HG02943 (cell line): ENCODE measurements at regions not wholly inside any gene's neighbourhood (a gene's known extent, or its start where the extent isn't known, plus 50 kb on each side); places are given as distances from the start of the nearest gene placed in this dataset.
"Not testable (repeated sequence)": the region's sequence is repeated elsewhere in the genome, so short reads cannot be mapped to it uniquely, and the experiment has no call there.

ENCODE experiments used
- ATAC-seq: cut with Tn5 transposase; IDR thresholded peaks from one replicate; pipeline ENCODE4 v1.9.1; 2021; ENCODE audit warnings: mild to moderate bottlenecking, low read depth, moderate library complexity; ENCODE audit not compliant: unreplicated experiment

DNA sequence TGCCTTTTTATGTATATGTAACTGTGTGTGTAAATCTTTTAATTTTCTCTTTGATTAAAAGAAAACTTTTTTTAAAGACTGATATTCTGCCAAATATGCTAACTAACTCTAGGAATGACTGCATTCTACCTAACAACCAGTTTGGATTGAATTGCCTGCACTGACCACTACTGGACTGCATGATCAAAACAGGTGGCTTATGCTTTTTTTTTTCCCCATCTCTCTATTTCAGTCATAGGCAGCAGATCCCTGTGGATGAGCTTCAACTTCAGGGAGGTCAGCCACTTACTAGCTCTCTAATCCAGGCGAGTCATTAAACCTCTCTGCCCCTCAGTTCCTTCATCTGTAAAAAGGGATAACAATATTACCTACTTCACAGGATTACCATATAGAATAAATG is 138.6 kb upstream of the SERTAD2 start:
- ATAC-seq = no peak

DNA sequence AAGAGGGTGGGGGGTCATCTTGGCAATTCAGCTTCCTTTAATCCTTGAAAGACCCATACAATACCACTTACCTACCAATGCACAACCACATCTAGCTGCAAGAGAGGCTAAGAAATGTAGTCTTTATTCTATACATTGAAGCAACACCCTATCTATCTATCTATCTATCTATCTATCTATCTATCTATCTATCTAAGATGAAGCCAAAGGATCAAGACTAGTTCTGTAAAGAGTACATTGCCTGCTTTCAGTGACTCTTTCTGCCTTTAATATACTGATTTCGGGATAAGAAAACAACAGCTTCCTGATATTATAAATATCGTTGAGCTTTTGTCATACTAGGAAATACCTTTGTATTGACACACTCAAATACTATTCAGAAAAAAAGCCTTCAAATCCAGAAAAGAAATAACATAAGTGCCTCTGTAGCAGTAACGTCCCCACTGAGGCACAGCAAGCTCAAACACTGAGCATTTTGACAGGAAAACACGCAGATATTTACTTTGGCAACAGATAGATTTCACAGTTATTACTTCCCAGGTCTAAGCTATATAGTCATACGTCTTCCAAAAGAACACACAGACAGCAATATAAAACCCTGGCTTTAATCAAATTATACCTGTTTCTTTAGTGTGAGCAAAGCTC is 139.4 kb upstream of the SERTAD2 start:
- no peak for ATAC-seq

DNA sequence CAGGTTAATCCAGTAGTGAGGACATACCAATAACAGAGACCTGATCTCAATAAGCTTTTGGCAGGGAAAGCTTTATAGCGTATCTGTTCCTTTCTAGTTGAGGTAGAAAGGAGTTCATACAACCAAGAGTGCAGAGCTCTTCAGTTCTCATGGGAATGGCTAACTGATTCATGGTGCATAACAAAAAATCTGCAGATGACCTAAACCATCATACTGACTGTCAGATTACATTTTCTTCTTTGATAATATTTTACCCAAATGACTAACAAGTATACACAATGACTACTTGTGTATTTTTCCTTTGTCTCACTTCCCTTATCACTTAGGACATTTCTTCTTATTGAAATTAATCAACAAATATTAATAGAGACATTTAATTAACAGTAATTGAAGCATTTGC is 140.0 kb upstream of the SERTAD2 start:
- ATAC-seq = no peak

DNA sequence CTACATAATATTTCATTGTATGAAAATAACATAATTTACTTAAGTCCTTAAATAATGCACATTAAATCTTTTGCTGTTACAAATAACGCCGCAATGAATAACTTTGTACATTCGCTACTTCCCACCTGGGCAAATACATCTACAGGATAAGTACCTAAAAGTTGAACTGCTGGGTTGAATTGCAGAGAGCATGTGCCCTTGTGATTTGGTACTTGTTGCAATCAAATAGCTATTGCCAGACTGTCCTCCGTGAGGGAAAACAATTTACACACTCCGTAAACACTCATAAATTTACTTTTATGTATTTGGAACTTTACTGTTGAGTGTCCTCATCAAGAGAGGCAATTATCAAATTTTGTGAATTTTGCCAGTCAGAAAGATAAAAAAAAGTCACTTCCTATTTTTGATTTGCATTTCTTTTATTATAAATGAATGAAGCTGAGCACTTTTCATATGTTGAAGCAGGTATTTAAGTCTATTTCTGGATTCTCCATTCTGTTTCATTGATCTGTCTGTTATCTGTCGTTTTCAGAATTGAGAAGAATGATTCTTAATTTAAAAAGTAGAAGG is 140.8 kb upstream of the SERTAD2 start:
- ATAC-seq = no peak

- ATAC-seq = no peak
Measured at GRCh38 chr2:64795024-64795592, 141.4 kb upstream of the SERTAD2 start.

DNA sequence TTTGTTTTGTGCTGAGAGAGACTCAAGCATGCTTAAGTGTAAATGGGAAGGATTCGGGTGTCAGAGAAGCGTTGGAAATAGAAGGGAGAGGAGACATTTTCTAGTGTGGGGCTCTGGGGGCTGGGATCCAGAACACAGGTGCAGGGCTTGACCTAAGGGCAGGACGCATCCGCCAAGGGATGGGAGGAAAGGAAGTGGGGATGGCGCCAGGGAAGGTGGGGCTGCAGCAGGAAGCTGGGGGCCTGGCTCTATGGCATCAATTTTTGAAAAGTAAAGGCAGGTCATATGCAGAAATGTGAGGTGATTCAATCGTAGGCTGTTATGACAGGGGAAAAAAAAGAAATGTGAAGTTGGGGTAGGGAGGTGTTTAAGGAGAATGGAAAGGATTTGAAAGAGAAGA is 143.2 kb upstream of the SERTAD2 start:
- ATAC-seq = no peak

DNA sequence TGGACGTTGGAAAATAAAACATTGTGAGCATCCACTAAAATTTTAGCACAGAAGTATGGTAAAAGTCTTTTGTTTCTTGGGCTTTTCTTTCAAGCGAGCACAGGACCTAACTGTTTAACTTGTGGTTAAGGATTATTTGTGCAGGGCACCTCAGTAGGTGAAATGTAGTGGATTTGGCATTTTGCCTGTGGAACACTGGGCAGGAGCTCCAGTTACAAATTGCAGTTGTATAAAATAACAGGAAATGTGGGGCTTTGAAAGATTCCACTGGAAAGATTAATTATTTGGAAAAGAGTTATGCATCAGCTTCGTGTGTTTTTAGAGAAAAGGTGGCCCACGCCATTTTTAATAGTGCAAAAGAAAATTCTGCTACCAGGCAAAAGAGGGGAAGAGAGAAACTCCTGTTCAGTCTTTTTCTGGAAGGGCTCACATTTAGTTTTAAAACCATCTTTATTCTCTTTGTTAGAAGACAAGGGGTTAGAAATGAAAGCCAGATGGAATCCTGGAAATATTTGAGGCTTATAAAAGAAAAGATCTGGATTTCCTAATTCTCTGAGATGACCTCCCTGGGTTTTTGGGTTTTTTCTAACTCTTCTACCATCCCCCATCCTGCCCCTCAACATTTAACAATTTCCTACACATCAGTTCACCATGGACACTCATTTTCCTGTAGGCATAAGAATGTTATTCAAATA is 144.3 kb upstream of the SERTAD2 start:
- no peak for ATAC-seq

DNA sequence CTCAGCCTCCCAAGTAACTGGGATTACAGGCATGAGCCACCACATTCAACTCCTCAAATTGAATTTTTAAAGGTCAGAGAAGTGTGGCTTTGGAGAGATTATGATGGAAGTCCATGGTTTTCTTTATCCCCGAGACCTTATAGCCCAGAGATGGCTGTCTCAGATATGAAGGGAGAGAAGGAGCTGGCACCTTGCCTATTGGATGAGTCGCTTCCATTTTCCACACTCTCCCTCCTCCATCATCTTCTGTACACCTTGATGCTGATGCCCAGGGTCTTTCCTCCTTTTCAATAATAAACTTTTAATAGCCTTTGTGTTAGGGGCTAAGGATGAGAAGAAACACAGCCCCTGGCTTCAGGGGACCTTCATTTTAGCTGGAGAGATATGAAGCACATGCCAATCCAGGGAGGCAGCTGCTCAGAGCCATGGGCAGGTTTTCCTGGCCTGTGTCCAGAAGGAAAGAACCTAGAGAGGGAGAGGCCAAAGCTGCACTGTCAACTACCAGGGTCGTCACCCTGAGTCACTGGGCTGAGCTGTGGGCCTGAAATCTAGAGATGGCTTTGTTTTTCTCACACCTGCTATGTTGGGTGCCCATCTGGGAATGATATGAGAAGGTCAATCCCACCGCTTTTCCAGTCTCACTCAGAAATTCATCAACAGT is 146.0 kb upstream of the SERTAD2 start:
- no peak for ATAC-seq

GRCh38 chr2:64803776-64804175 is 150.1 kb upstream of the SERTAD2 start:
- no peak for ATAC-seq

- ATAC-seq = no peak
Measured at GRCh38 chr2:64804651-64805050, 150.9 kb upstream of the SERTAD2 start.

GRCh38 chr2:64807417-64807816 is 153.7 kb upstream of the SERTAD2 start:
- no peak for ATAC-seq

- ATAC-seq = no peak
Measured at GRCh38 chr2:64808092-64808491, 154.4 kb upstream of the SERTAD2 start.

DNA sequence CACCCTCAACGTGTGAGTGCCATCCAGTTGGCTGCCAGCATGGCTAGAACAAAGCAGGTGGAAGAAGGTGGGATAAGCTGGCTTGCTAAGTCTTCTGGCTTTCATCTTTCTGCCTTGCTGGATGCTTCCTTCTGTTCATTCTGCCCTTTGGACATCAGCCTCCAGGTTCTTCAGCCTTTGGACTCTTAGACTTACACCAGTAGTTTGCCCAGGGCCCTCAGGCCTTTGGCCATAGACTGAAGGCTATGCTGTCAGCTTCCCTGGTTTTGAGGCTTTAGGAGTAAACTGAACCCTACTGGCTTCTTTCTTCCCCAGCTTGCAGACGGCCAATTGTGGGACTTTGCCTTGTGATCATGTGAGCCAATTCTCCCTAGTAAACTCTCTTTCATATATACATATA is 155.0 kb upstream of the SERTAD2 start:
- ATAC-seq = no peak

DNA sequence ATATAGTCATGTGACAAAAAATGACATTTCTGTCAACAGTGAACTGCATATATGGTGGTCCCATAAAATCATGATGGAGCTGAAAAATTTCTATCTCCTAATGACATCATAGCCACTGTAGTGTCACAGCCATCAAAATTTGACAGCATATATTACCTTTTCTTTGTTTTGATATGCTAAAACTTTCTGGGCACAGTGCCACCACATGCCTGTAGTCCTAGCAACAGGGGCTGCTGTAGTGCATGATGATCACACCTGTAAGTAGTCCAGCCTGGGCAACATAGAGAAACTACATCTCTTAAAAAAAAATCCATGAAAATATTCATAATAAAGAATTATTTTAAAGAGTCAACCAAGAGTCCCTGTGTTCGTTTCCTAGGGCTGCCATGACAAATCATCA is 155.5 kb upstream of the SERTAD2 start:
- no peak for ATAC-seq

- ATAC-seq = no peak
Measured at GRCh38 chr2:64812285-64812684, 158.6 kb upstream of the SERTAD2 start.

- no peak for ATAC-seq
Measured at GRCh38 chr2:64814007-64814406, 160.3 kb upstream of the SERTAD2 start.

GRCh38 chr2:64816526-64816925 is 162.8 kb upstream of the SERTAD2 start:
- ATAC-seq = not testable (repeated sequence)

DNA sequence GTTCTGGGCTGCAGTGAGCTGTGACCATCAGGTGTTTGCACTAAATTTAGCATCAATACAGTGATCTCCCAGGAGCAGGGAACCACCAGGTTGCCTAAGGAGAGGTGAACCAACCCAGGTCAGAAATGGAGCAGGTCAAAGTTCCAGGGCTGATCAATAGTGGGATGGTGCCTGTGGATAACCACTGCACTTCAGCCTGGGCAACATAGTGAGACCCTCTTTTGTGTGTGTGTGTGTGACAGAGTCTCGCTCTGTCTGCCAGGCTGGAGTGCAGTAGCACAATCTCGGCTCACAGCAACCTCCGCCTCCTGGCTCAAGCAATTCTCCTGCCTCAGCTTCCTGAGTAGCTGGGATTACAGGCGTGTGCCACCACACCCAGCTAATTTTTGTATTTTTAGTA is 163.7 kb upstream of the SERTAD2 start:
- no peak for ATAC-seq

DNA sequence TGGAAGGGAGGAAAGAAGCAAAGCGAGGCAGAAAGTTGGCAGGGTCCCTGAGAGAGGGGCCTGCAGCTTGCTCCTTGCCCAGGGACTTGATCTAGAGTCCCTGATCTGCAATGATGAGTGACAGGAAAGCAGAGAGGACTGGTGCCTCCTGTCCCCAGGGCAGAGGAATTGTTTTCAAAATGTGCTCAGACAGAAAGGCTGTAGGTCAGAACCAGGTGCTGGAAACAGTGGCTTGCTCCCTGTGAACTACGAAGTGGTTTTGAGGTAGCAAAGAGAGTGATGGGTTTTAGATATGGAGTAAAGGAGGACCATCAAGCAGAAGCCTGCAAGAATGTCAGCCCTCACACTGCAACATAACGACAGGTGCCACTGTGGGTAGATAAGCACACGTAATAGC is 164.9 kb upstream of the SERTAD2 start:
- ATAC-seq = no peak

DNA sequence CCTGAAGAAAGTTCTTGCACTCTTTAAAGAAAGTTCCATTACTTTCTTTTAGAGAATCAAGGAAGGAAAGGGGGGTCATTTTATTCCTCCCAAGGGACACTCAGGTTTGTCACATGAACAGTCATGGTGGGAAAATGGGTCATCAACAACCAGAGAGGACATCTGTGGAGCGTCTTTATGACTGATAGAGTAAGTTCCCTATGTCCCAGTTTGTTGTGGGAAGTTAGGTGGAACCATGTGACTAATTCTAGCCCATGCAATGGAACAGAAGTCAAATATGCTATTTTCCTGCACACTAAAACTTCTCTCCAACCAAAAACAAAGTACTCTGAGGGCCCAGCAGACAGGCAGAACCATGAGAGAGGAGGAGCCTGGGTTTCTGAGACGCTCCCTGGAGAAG is 165.6 kb upstream of the SERTAD2 start:
- no peak for ATAC-seq
